Spleen (tissue), 7 donors: ENCODE measurements at regions not wholly inside any gene's neighbourhood (a gene's known extent, or its start where the extent isn't known, plus 50 kb on each side); places are given as distances from the start of the nearest gene placed in this dataset.

ENCODE experiments used
- POLR2AphosphoS5 ChIP-seq, 3 donors: sonication (generic); formaldehyde crosslinking; IDR thresholded peaks; one replicate each; pipeline ENCODE4 v1.5.1; 2017; ENCODE audit warnings: antibody characterized with exemption in 3 of 3
- TF ChIP-seq, protein P1 (sequence below), 11 experiments: fragments of 200-600 bp in 7 of 11; fragments of 450-650 bp in 4 of 11; sonication (generic) in 4 of 11; IDR thresholded peaks in 8 of 11; conservative IDR thresholded peaks in 3 of 11; 1 replicate in 7 of 11; 2 replicates in 4 of 11; pipeline versions ENCODE4 v1.4.0 to v1.8.0; 2016 to 2021; ENCODE audit warnings: antibody characterized with exemption in 11 of 11, inconsistent platforms in 4 of 11, mild to moderate bottlenecking in 1 of 11
- donor health status: DM: no; HTN: no; CAD: no; lungs with moderate emphysema.
- donor health status: DM: no; HTN: no; CAD: no.
- donor health status: DM: no; HTN: no; CAD: no.

GRCh38 chr13:106117640-106118039 lies 417.8 kb downstream of the EFNB2 start:
- no peak for TF ChIP-seq POLR2AphosphoS5 (IDR thresholded peaks at IDR 0.05)
- TF ChIP-seq, protein P1, sequence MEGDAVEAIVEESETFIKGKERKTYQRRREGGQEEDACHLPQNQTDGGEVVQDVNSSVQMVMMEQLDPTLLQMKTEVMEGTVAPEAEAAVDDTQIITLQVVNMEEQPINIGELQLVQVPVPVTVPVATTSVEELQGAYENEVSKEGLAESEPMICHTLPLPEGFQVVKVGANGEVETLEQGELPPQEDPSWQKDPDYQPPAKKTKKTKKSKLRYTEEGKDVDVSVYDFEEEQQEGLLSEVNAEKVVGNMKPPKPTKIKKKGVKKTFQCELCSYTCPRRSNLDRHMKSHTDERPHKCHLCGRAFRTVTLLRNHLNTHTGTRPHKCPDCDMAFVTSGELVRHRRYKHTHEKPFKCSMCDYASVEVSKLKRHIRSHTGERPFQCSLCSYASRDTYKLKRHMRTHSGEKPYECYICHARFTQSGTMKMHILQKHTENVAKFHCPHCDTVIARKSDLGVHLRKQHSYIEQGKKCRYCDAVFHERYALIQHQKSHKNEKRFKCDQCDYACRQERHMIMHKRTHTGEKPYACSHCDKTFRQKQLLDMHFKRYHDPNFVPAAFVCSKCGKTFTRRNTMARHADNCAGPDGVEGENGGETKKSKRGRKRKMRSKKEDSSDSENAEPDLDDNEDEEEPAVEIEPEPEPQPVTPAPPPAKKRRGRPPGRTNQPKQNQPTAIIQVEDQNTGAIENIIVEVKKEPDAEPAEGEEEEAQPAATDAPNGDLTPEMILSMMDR (IDR thresholded peaks at IDR 0.05 in 8 of 11, conservative IDR thresholded peaks at IDR 0.05 in 3 of 11), result no peak
